22Rv1 (cell line): ENCODE measurements at regions not wholly inside any gene's neighbourhood (a gene's known extent, or its start where the extent isn't known, plus 50 kb on each side); places are given as distances from the start of the nearest gene placed in this dataset.

Source experiments
- ZFX ChIP-seq: fragments of 450-650 bp; IDR thresholded peaks from 2 replicates; pipeline ENCODE4 v1.6.1; 2017; ENCODE audit warnings: antibody characterized with exemption, borderline replicate concordance
- TF ChIP-seq, protein P1 (sequence below): fragments of 450-650 bp; IDR thresholded peaks from 2 replicates; pipeline ENCODE4 v1.5.1; 2017; ENCODE audit warnings: mild to moderate bottlenecking

DNA sequence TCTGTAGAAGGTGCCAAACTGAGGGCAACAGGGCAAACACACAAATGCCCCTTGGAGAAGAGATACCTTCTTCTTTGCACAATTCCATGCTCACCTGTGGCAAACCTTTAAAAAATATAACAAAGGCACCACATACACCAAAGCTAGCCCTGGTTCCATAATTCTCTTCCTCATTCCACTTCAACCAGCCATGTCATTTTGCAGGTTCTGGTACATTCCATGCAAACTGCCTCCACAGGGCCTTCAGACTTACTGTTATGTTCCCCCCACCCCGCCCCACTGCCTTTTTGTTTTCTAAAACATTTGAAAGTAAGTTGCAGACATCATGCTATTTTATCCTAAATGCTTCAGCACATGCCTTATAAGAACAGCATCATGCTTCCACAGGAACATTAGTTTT lies 269.0 kb downstream of the NSUN3 start:
- TF ChIP-seq, protein P1, sequence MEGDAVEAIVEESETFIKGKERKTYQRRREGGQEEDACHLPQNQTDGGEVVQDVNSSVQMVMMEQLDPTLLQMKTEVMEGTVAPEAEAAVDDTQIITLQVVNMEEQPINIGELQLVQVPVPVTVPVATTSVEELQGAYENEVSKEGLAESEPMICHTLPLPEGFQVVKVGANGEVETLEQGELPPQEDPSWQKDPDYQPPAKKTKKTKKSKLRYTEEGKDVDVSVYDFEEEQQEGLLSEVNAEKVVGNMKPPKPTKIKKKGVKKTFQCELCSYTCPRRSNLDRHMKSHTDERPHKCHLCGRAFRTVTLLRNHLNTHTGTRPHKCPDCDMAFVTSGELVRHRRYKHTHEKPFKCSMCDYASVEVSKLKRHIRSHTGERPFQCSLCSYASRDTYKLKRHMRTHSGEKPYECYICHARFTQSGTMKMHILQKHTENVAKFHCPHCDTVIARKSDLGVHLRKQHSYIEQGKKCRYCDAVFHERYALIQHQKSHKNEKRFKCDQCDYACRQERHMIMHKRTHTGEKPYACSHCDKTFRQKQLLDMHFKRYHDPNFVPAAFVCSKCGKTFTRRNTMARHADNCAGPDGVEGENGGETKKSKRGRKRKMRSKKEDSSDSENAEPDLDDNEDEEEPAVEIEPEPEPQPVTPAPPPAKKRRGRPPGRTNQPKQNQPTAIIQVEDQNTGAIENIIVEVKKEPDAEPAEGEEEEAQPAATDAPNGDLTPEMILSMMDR = no peak
- no peak for TF ChIP-seq ZFX
